IPS DF 4.7 (cell line): ENCODE measurements at regions not wholly inside any gene's neighbourhood (a gene's known extent, or its start where the extent isn't known, plus 50 kb on each side); places are given as distances from the start of the nearest gene placed in this dataset.
A peak's percentile ranks its signal among the peaks of the same experiment; 100 is the strongest.
"Not testable (repeated sequence)": the region's sequence is repeated elsewhere in the genome, so short reads cannot be mapped to it uniquely, and the experiment has no call there.

ENCODE experiments used
- DNase-seq: peaks from one replicate; pipeline ENCODE4 v3.0.0-alpha.2; 2013; ENCODE audit warnings: low spot score; ENCODE audit errors: extremely low read depth

GRCh38 chr1:9441451-9442133, 97.7 kb upstream of the SLC25A33 start:
- DNase-seq: no peak

- DNase-seq: no peak
These were observed 96.9 kb upstream of the SLC25A33 start for GRCh38 chr1:9442278-9442846.

- DNase-seq: no peak
These were observed 96.3 kb upstream of the SLC25A33 start for GRCh38 chr1:9442986-9443385.

- no peak for DNase-seq
These were observed 95.3 kb upstream of the SLC25A33 start for GRCh38 chr1:9443913-9444445.

- no peak for DNase-seq
These were observed 94.7 kb upstream of the SLC25A33 start for GRCh38 chr1:9444532-9444931.

GRCh38 chr1:9445081-9445480, 94.2 kb upstream of the SLC25A33 start:
- not testable (repeated sequence) for DNase-seq

- no peak for DNase-seq
These were observed 91.9 kb upstream of the SLC25A33 start for GRCh38 chr1:9447215-9447960.

GRCh38 chr1:9448132-9449109, 90.8 kb upstream of the SLC25A33 start:
- no peak for DNase-seq

- DNase-seq: no peak
These were observed 90.1 kb upstream of the SLC25A33 start for GRCh38 chr1:9449110-9449627.

GRCh38 chr1:9449976-9450696, 89.1 kb upstream of the SLC25A33 start:
- no peak for DNase-seq

GRCh38 chr1:9451081-9451480, 88.2 kb upstream of the SLC25A33 start:
- DNase-seq: no peak

- no peak for DNase-seq
These were observed 86.6 kb upstream of the SLC25A33 start for GRCh38 chr1:9452516-9453140.

GRCh38 chr1:9453375-9453774, 85.9 kb upstream of the SLC25A33 start:
- no peak for DNase-seq

- DNase-seq: no peak
These were observed 85.4 kb upstream of the SLC25A33 start for GRCh38 chr1:9453779-9454418.

- DNase-seq: no peak
These were observed 84.7 kb upstream of the SLC25A33 start for GRCh38 chr1:9454494-9455066.

- DNase-seq: peak; percentile 58
These were observed 83.6 kb upstream of the SLC25A33 start for GRCh38 chr1:9455487-9456234.

GRCh38 chr1:9456833-9457232, 82.4 kb upstream of the SLC25A33 start:
- DNase-seq: no peak

GRCh38 chr1:9459816-9460407, 79.4 kb upstream of the SLC25A33 start:
- no peak for DNase-seq
